ENCODE measurements at regions not wholly inside any gene's neighbourhood (a gene's known extent, or its start where the extent isn't known, plus 50 kb on each side); places are given as distances from the start of the nearest gene placed in this dataset.

GRCh38 chr12:17572250-17572649 is 517.7 kb downstream of the RERGL start:
- no peak for TF ChIP-seq GATA3 (IDR thresholded peaks at IDR 0.05; ENCODE audit: low read depth, low read length)
- no peak for TF ChIP-seq GATA2 (IDR thresholded peaks at IDR 0.05; ENCODE audit: low read depth, low read length)
